ENCODE measurements at regions not wholly inside any gene's neighbourhood (a gene's known extent, or its start where the extent isn't known, plus 50 kb on each side); places are given as distances from the start of the nearest gene placed in this dataset.

DNA sequence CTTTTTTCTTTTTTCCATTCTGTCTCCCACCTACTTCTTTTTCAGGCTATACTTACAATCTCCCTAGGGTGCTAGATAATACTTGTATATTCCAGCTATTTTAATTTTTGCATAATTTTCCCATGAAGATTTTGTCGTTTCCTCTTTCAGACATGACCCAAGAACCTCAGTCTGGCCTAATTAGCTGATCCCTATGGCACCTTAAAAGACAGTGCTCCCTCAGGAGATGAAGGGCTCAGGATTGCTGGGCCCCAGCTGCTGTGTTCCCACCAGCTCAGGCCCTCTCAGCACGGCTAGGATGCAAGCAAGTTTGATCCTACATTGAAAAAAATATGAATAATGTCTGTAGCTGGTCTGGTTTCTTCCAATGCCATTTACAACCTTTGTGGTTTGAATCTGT is 55.0 kb upstream of the RGS5 start:
- FAIRE-seq: no peak

DNA sequence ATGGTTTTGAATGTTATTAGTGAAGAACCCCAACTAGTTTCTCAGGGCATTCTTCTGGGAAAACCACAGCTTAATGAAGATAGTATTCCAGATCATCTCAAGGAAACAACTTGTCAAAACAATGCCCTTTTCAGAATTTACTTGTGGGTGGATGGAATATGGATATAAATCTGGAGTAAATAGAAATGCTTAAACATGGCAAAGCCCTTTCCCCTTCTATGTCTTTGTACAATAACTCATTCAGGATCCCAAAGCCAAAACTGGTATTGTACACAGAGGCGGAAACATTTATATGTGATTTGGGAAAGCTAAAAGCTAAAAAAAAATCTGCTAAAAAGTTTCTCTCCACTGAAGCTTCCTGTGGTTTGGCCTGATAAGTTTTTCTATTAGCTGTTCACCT is 55.5 kb upstream of the RGS5 start:
- no peak for FAIRE-seq

DNA sequence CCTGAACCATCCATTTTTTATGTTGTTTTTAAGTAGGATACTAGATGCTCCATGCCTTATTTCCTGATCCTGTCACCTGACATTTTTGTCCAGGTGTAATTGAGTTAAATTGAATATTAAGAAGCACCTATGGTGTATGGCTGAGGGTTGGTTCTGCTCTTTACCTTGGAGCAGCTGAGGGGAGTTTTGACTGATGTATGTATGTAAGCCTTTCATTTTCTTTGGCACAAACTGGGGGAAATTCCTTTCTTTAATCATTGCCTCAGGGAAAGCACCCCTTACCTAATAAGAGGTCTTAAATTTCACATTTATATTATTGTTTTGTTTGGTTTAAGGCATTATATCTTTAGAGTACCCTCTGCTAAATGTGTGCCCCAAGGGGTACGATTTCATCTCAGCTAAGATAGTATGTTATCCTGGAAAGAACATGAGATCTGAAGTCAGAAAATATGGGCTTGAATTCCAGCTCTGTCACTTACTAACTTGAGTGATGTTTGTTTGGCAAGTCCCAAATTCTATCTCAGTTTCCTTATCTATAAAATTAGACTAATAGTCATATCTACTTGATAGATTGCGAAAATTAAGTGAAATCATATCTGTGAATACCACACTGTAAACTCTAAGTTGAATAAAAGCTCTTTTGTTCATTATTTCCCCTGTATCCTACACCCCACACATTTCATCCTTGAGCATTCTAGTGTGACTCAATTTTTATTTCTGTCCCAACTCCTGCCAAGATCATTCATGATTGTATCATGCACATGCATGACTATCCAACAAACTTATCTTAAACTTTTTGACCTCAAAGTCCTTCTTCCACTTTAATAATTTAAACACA is 57.7 kb upstream of the NUF2 start:
- FAIRE-seq: peak; percentile 30

DNA sequence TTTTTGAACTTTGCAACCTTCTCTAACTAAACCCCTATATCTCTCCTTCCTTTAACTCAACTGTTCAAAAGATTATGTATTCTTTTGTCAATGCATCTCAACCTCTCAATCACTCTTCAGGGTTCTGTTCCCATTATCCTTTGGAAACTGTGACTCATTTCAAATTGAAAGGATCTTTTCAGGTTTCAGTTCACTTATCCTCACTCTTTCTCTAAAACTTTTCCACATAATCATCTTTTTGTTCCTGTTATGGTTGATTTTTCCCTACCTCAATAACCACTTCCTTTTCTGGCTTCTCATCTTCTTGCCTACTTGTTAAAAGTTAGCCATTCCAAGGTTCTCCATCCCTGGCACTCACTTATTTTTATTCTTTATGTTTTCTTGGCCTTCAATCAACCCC is 56.2 kb upstream of the NUF2 start:
- no peak for FAIRE-seq

DNA sequence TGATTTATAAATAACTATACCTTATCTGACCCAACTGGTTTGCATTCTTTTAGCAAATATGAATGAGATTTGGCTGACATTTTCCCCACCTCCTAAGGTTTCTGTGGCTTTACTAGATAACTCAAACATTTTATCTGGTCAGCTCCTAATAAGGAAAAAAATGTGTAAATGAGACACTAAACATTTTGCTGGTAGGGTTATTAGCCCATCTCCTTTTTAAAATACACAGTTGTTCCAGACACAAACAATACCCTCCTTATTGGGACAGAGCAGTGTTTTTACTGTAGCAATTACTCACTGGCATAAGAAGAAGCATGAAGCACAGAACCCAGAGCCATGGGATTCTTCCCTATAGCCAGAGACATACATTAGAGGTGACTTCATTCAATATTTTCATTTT is 53.8 kb upstream of the NUF2 start:
- FAIRE-seq: no peak

DNA sequence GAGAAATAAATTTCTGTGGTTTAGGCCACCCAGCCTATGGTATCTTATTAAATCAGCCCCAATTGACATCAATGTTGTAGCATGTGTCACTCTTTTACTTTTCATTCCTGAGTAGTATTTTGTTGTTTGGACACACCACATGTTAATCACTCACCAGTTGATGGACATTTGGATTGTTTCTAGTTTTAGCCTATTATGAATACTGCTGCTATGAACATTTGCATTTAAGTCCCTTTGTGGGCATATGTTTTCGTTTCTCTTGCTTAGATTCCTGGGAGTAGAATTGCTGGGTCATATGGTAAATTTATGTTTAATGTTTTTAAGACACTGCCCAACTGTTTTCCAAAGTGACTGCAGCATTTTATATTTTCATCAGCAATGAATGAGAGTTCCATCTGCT is 50.2 kb upstream of the NUF2 start:
- no peak for FAIRE-seq

All from islet of Langerhans (tissue), 1 donor.